Spinal cord (tissue), 9 donors: ENCODE measurements at regions not wholly inside any gene's neighbourhood (a gene's known extent, or its start where the extent isn't known, plus 50 kb on each side); places are given as distances from the start of the nearest gene placed in this dataset.
A peak's percentile ranks its signal among the peaks of the same experiment; 100 is the strongest.
"Not testable (repeated sequence)": the region's sequence is repeated elsewhere in the genome, so short reads cannot be mapped to it uniquely, and the experiment has no call there.

Experiments used
- DNase-seq, 6 donors: peaks; one replicate each; pipeline versions ENCODE4 v3.0.0 to v3.0.0-alpha.2; 2013 to 2015; ENCODE audit warnings: low spot score in 6 of 6, low read depth in 4 of 6
- H3K27ac ChIP-seq: one replicate; pipeline ENCODE4 v1.5.1; 2013; ENCODE audit warnings: low read depth, low read length, control low read depth
- H3K27me3 ChIP-seq: one replicate; pipeline ENCODE4 v1.6.1; 2013; ENCODE audit warnings: low read length; ENCODE audit not compliant: control insufficient read depth, insufficient read depth
- H3K36me3 ChIP-seq: one replicate; pipeline ENCODE4 v1.6.1; 2013; ENCODE audit warnings: low read length; ENCODE audit not compliant: control insufficient read depth, insufficient read depth
- H3K4me1 ChIP-seq: one replicate; pipeline ENCODE4 v1.6.1; 2013; ENCODE audit warnings: low read length; ENCODE audit not compliant: control insufficient read depth, insufficient read depth
- H3K4me3 ChIP-seq: one replicate; pipeline ENCODE4 v1.5.1; 2013; ENCODE audit warnings: low read depth, low read length, control low read depth
- H3K9me3 ChIP-seq: one replicate; pipeline ENCODE4 v1.6.1; 2013; ENCODE audit warnings: low read length; ENCODE audit not compliant: control insufficient read depth, insufficient read depth
- WGBS: methylation state at CpG from one replicate; pipeline ENCODE4 v1.1.5; 2013; ENCODE audit warnings: missing lambda C conversion rate; ENCODE audit not compliant: insufficient coverage; 5-methylcytosine and 5-hydroxymethylcytosine counted together
- donor health status: healthy.

GRCh38 chr5:117732264-117732663 is 1157.6 kb upstream of the SEMA6A start:
- no peaks in the 10 kb centered on the region for H3K36me3 ChIP-seq
- no peak overlapping the region for H3K27ac ChIP-seq
- H3K4me3 ChIP-seq, result no peak overlapping the region
- no peaks in the 10 kb centered on the region for H3K27me3 ChIP-seq
- no peak for DNase-seq
- H3K4me1 ChIP-seq, result no peaks in the 10 kb centered on the region
- 68% methylated on average over 2 of the region's 3 CpGs for WGBS
- H3K9me3 ChIP-seq, result no peaks in the 10 kb centered on the region

- Histone ChIP-seq H3K27ac (no peak overlapping the region), H3K36me3 (no peaks in the 10 kb centered on the region)
- no CpG with 5 or more reads among the region's 2 CpGs for WGBS
Measured at GRCh38 chr5:117731446-117731845, 1156.8 kb upstream of the SEMA6A start.

GRCh38 chr5:117720784-117721183 is 1146.2 kb upstream of the SEMA6A start:
- not testable (repeated sequence) for H3K27ac ChIP-seq, H3K9me3 ChIP-seq, H3K4me3 ChIP-seq, H3K4me1 ChIP-seq, DNase-seq, H3K27me3 ChIP-seq, H3K36me3 ChIP-seq
- no CpG with 5 or more reads among the region's 4 CpGs for WGBS

More at GRCh38 chr5:117731446-117731845, 1156.8 kb upstream of the SEMA6A start:
- peak in 4 of 6 donors; percentile 2 to 56 (median 28) for DNase-seq
- H3K4me3 ChIP-seq, result no peak overlapping the region
- no peaks in the 10 kb centered on the region for H3K27me3 ChIP-seq
- no peaks in the 10 kb centered on the region for H3K4me1 ChIP-seq
- peaks cover 2% of the 10 kb centered on the region for H3K9me3 ChIP-seq

GRCh38 chr5:117719413-117719812 is 1144.8 kb upstream of the SEMA6A start:
- H3K9me3 ChIP-seq, result peaks cover 5% of the 10 kb centered on the region
- no peak overlapping the region for H3K27ac ChIP-seq
- H3K36me3 ChIP-seq, result no peaks in the 10 kb centered on the region
- H3K4me1 ChIP-seq, result no peaks in the 10 kb centered on the region
- H3K4me3 ChIP-seq, result no peak overlapping the region
- DNase-seq, result no peak
- no peaks in the 10 kb centered on the region for H3K27me3 ChIP-seq

- H3K27ac ChIP-seq, result no peak overlapping the region
- no peak overlapping the region for H3K4me3 ChIP-seq
- 71% methylated on average over 1 of the region's 3 CpGs for WGBS
- peaks cover 21% of the 10 kb centered on the region for H3K9me3 ChIP-seq
- peak in 1 of 6 donors; percentile 22 for DNase-seq
- no peaks in the 10 kb centered on the region for H3K36me3 ChIP-seq
- no peaks in the 10 kb centered on the region for H3K4me1 ChIP-seq
- no peaks in the 10 kb centered on the region for H3K27me3 ChIP-seq
Measured at GRCh38 chr5:117713585-117714198, 1139.1 kb upstream of the SEMA6A start.

- no peaks in the 10 kb centered on the region for H3K27me3 ChIP-seq
- WGBS, result no CpG with 5 or more reads among the region's 1 CpG
- no peaks in the 10 kb centered on the region for H3K9me3 ChIP-seq
- DNase-seq, result no peak
- H3K4me3 ChIP-seq, result no peak overlapping the region
- H3K36me3 ChIP-seq, result no peaks in the 10 kb centered on the region
- H3K27ac ChIP-seq, result no peak overlapping the region
- no peaks in the 10 kb centered on the region for H3K4me1 ChIP-seq
Measured at GRCh38 chr5:117701062-117701461, 1126.4 kb upstream of the SEMA6A start.

GRCh38 chr5:117692606-117693005 is 1118.0 kb upstream of the SEMA6A start:
- no CpG with 5 or more reads among the region's 1 CpG for WGBS
- Histone ChIP-seq H3K9me3 (no peaks in the 10 kb centered on the region), H3K27me3 (no peaks in the 10 kb centered on the region), H3K4me1 (peaks cover 3% of the 10 kb centered on the region), H3K27ac (no peak overlapping the region), H3K4me3 (no peak overlapping the region), H3K36me3 (no peaks in the 10 kb centered on the region)
- DNase-seq, result no peak

GRCh38 chr5:117691081-117691870 is 1116.7 kb upstream of the SEMA6A start:
- H3K4me3 ChIP-seq, result no peak overlapping the region
- no peak overlapping the region for H3K27ac ChIP-seq
- H3K27me3 ChIP-seq, result no peaks in the 10 kb centered on the region
- peaks cover 3% of the 10 kb centered on the region for H3K4me1 ChIP-seq
- no peaks in the 10 kb centered on the region for H3K9me3 ChIP-seq
- no peak for DNase-seq
- 40% methylated on average over 1 of the region's 5 CpGs for WGBS
- no peaks in the 10 kb centered on the region for H3K36me3 ChIP-seq

- WGBS, result no CpG with 5 or more reads among the region's 4 CpGs
Measured at GRCh38 chr5:117690612-117691011, 1116.0 kb upstream of the SEMA6A start.

GRCh38 chr5:117686926-117687325 is 1112.3 kb upstream of the SEMA6A start:
- Histone ChIP-seq H3K36me3 (no peaks in the 10 kb centered on the region), H3K4me1 (peaks cover 3% of the 10 kb centered on the region), H3K9me3 (no peaks in the 10 kb centered on the region), H3K27ac (no peak overlapping the region), H3K4me3 (no peak overlapping the region), H3K27me3 (no peaks in the 10 kb centered on the region)
- 71% methylated on average over 1 of the region's 3 CpGs for WGBS
- DNase-seq, result no peak

More at GRCh38 chr5:117690612-117691011, 1116.0 kb upstream of the SEMA6A start:
- Histone ChIP-seq H3K4me1 (peaks cover 3% of the 10 kb centered on the region), H3K9me3 (no peaks in the 10 kb centered on the region), H3K4me3 (no peak overlapping the region), H3K27me3 (no peaks in the 10 kb centered on the region), H3K27ac (no peak overlapping the region), H3K36me3 (no peaks in the 10 kb centered on the region)
- DNase-seq, result peak in 1 of 6 donors; percentile 50
